OCI-M1 (cell line): ENCODE measurements at regions not wholly inside any gene's neighbourhood (a gene's known extent, or its start where the extent isn't known, plus 50 kb on each side); places are given as distances from the start of the nearest gene placed in this dataset.

ENCODE experiments used
- DNase-seq: peaks from one replicate; lab custom pipeline; 2025; lab: John Stamatoyannopoulos, UW

GRCh38 chr10:24120646-24121045 is 88.3 kb upstream of the KIAA1217 start:
- no peak for DNase-seq

GRCh38 chr10:24127516-24127915 is 81.4 kb upstream of the KIAA1217 start:
- no peak for DNase-seq

GRCh38 chr10:24128066-24128730 is 80.7 kb upstream of the KIAA1217 start:
- DNase-seq = no peak

GRCh38 chr10:24132741-24133140 is 76.2 kb upstream of the KIAA1217 start:
- no peak for DNase-seq

- no peak for DNase-seq
Measured at GRCh38 chr10:24133835-24134234, 75.1 kb upstream of the KIAA1217 start.

- DNase-seq = no peak
Measured at GRCh38 chr10:24136070-24136469, 72.9 kb upstream of the KIAA1217 start.

- no peak for DNase-seq
Measured at GRCh38 chr10:24147321-24147720, 61.6 kb upstream of the KIAA1217 start.

GRCh38 chr10:24149640-24150039 is 59.3 kb upstream of the KIAA1217 start:
- no peak for DNase-seq

GRCh38 chr10:24150853-24151252 is 58.1 kb upstream of the KIAA1217 start:
- DNase-seq = no peak

GRCh38 chr10:24152270-24152669 is 56.7 kb upstream of the KIAA1217 start:
- no peak for DNase-seq

GRCh38 chr10:24153031-24153430 is 55.9 kb upstream of the KIAA1217 start:
- no peak for DNase-seq

- DNase-seq = no peak
Measured at GRCh38 chr10:24153537-24153936, 55.4 kb upstream of the KIAA1217 start.

- DNase-seq = no peak
Measured at GRCh38 chr10:24156686-24157085, 52.3 kb upstream of the KIAA1217 start.

- no peak for DNase-seq
Measured at GRCh38 chr10:24157567-24157966, 51.4 kb upstream of the KIAA1217 start.
